NB4 (cell line): ENCODE measurements at regions not wholly inside any gene's neighbourhood (a gene's known extent, or its start where the extent isn't known, plus 50 kb on each side); places are given as distances from the start of the nearest gene placed in this dataset.

Experiments used
- DNase-seq: peaks from one replicate; pipeline ENCODE4 v3.0.0; 2010; ENCODE audit warnings: low read depth
- H3K4me3 ChIP-seq: one replicate; pipeline ENCODE4 v1.5.1; 2011; ENCODE audit warnings: mild to moderate bottlenecking, low read depth, low read length, moderate library complexity
- MYC ChIP-seq: IDR thresholded peaks from 2 replicates; pipeline ENCODE4 v1.6.1; 2011; ENCODE audit warnings: low read depth, low read length
- POLR2A ChIP-seq: IDR thresholded peaks from 2 replicates; pipeline ENCODE4 v1.6.1; 2011; ENCODE audit warnings: mild to moderate bottlenecking; ENCODE audit not compliant: insufficient read length; ENCODE audit errors: extremely low read depth
- TF ChIP-seq, protein P1 (sequence below): IDR thresholded peaks from one replicate; pipeline ENCODE4 v1.5.1; 2012; ENCODE audit warnings: low read depth, low read length
- TF ChIP-seq, protein P2 (sequence below): IDR thresholded peaks from 2 replicates; pipeline ENCODE4 v1.6.1; 2011; ENCODE audit warnings: low read depth, low read length

DNA sequence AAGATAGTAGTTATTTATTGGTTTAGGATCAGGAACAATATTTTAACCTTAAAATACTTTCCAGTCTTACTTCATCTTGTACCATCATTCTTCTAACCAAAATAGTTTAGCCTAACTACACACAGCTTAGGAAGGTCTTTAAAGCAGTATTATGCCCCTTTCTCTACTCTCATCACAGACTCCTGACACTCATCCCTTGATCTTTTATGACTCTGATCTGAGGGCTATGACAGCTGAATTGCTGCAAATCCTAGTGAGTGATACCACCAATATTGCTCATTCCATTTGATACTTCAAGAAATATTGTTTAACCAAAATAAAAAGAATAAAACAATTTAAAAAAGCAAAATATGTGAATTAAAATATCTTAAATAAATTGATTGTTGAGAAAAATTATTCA is 746.6 kb upstream of the ACO1 start:
- H3K4me3 ChIP-seq = no peak overlapping the region
- TF ChIP-seq, protein P1, sequence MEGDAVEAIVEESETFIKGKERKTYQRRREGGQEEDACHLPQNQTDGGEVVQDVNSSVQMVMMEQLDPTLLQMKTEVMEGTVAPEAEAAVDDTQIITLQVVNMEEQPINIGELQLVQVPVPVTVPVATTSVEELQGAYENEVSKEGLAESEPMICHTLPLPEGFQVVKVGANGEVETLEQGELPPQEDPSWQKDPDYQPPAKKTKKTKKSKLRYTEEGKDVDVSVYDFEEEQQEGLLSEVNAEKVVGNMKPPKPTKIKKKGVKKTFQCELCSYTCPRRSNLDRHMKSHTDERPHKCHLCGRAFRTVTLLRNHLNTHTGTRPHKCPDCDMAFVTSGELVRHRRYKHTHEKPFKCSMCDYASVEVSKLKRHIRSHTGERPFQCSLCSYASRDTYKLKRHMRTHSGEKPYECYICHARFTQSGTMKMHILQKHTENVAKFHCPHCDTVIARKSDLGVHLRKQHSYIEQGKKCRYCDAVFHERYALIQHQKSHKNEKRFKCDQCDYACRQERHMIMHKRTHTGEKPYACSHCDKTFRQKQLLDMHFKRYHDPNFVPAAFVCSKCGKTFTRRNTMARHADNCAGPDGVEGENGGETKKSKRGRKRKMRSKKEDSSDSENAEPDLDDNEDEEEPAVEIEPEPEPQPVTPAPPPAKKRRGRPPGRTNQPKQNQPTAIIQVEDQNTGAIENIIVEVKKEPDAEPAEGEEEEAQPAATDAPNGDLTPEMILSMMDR = no peak
- TF ChIP-seq, protein P2, sequence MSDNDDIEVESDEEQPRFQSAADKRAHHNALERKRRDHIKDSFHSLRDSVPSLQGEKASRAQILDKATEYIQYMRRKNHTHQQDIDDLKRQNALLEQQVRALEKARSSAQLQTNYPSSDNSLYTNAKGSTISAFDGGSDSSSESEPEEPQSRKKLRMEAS = no peak
- TF ChIP-seq MYC (no peak), POLR2A (no peak)
- DNase-seq = no peak

DNA sequence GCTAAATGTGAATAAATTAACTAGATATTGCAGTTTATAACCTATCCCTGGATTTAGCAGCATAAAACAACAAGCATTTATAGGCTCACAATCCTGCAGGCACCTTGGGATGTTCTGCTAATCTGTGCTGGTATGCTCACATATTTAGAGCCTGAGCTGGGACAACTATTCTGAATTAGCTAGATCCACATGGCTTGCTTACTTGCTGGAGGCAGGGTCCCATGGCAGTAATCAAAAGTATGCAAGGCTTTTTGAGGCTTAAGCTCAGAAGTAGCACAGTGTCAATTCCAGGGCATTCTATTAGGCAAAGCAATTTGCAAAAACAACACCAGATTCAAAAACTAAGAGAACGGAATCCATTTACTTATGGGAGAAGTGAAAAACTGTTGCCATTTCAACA is 745.0 kb upstream of the ACO1 start:
- TF ChIP-seq POLR2A = no peak
- no peak for TF ChIP-seq MYC
- TF ChIP-seq, protein P2 = no peak
- TF ChIP-seq, protein P1 = no peak
- H3K4me3 ChIP-seq = no peak overlapping the region
- no peak for DNase-seq

DNA sequence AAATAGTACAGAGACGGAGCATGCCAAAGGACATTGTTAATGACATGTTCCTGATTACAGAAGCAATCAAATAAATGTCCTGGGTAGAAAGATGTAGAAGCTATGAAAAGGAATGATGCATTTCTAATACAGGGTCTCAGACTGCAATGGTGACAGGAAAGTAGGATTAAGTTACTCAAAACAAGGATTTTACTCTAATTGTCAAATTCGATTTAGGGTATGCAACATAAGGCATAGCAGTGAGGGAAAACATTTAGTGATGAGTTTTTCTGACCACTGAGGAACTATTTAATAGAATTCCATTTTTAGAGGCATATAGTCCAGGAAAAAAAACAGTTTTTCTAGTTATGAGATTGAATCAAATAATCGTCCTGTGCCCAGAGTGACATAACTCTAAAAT is 715.1 kb upstream of the ACO1 start:
- no peak overlapping the region for H3K4me3 ChIP-seq
- TF ChIP-seq, protein P1 = no peak
- TF ChIP-seq POLR2A (no peak), MYC (no peak)
- TF ChIP-seq, protein P2 = no peak
- DNase-seq = no peak

DNA sequence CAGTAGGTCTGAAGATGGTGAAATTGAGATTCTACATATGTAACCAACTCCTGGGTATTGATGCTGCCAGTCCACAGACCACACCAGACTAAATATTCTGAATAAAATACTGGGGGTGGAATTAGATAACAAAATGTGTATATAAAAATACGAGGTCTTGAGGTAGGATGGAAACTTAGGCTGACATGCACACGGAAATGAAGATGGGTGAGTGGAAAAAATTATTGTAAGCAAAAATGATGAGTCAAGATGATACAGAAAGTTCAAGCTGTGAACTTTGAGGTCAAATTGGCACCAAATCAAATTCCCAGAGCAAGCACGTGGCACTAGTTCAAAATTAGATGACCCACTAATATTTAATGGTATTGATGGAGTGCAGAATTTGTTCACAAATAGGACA is 713.4 kb upstream of the ACO1 start:
- no peak for DNase-seq
- no peak overlapping the region for H3K4me3 ChIP-seq
- TF ChIP-seq POLR2A (no peak), MYC (no peak)
- TF ChIP-seq, protein P2 = no peak
- TF ChIP-seq, protein P1 = no peak

DNA sequence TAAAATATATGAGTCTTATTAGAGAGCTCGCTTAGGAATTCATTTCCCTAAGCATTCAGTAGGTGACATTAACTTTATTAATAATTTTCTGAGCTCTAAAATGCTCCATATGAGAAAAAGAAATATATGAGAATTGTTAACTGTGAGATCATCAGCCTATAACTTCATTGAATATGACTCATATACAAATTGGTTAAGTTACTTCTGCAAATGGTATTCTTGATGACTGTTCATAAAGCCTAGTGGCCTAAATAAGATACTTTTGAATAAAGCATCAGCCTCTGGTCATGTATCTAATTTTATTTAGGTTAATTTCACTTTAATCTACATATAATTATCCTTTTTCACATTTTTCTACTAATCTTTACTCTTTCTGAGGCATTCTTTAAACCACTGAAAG is 710.2 kb upstream of the ACO1 start:
- TF ChIP-seq, protein P2 = no peak
- TF ChIP-seq, protein P1 = no peak
- no peak for TF ChIP-seq MYC
- TF ChIP-seq POLR2A = no peak
- peak; percentile 11 for DNase-seq
- no peak overlapping the region for H3K4me3 ChIP-seq

DNA sequence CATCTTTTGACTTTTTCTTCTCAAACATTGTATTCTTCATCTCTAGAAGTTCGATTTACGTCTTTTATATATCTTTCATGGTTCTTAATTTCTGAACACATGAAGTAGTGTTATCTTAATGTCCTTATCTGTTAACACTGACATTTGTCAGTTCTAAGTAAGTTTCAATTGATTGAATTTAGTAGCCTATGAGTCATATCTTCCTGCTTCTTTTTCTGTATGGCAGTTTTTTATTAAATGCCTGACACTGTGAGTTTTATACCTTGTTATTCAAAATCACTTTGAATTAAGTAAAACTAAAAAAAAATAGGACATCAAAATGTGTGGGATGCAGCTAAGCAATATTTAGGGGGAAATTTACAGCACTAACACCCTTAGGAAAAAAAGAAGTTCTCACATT is 707.0 kb upstream of the ACO1 start:
- H3K4me3 ChIP-seq = no peak overlapping the region
- DNase-seq = no peak
- TF ChIP-seq MYC (no peak), POLR2A (no peak)
- TF ChIP-seq, protein P2 = no peak
- TF ChIP-seq, protein P1 = no peak
